GM21390 (cell line): ENCODE measurements at regions not wholly inside any gene's neighbourhood (a gene's known extent, or its start where the extent isn't known, plus 50 kb on each side); places are given as distances from the start of the nearest gene placed in this dataset.

Experiments used
- ATAC-seq: cut with Tn5 transposase; IDR thresholded peaks from one replicate; pipeline ENCODE4 v1.9.1; 2021; ENCODE audit not compliant: unreplicated experiment

- ATAC-seq = no peak
Measured at GRCh38 chr2:67462738-67463496, 65.8 kb downstream of the ETAA1 start.

- no peak for ATAC-seq
Measured at GRCh38 chr2:67463810-67464209, 66.7 kb downstream of the ETAA1 start.

- ATAC-seq = no peak
Measured at GRCh38 chr2:67465623-67466022, 68.5 kb downstream of the ETAA1 start.

- no peak for ATAC-seq
Measured at GRCh38 chr2:67466734-67467133, 69.6 kb downstream of the ETAA1 start.

GRCh38 chr2:67471681-67472080 lies 74.5 kb downstream of the ETAA1 start:
- no peak for ATAC-seq

- no peak for ATAC-seq
Measured at GRCh38 chr2:67476809-67477790, 80.0 kb downstream of the ETAA1 start.

GRCh38 chr2:67479261-67479660 lies 82.1 kb downstream of the ETAA1 start:
- ATAC-seq = no peak

GRCh38 chr2:67485431-67485830 lies 88.3 kb downstream of the ETAA1 start:
- no peak for ATAC-seq

- ATAC-seq = no peak
Measured at GRCh38 chr2:67486041-67486796, 89.1 kb downstream of the ETAA1 start.

- ATAC-seq = no peak
Measured at GRCh38 chr2:67487993-67488392, 90.9 kb downstream of the ETAA1 start.

GRCh38 chr2:67489396-67489795 lies 92.3 kb downstream of the ETAA1 start:
- ATAC-seq = no peak

GRCh38 chr2:67498931-67499330 lies 101.8 kb downstream of the ETAA1 start:
- ATAC-seq = no peak

- no peak for ATAC-seq
Measured at GRCh38 chr2:67499989-67500388, 102.9 kb downstream of the ETAA1 start.

GRCh38 chr2:67500541-67500940 lies 103.4 kb downstream of the ETAA1 start:
- ATAC-seq = no peak

GRCh38 chr2:67502346-67503065 lies 105.4 kb downstream of the ETAA1 start:
- no peak for ATAC-seq

GRCh38 chr2:67503066-67503795 lies 106.1 kb downstream of the ETAA1 start:
- no peak for ATAC-seq

- ATAC-seq = no peak
Measured at GRCh38 chr2:67510745-67511144, 113.6 kb downstream of the ETAA1 start.

- ATAC-seq = no peak
Measured at GRCh38 chr2:67514515-67514914, 117.4 kb downstream of the ETAA1 start.

- no peak for ATAC-seq
Measured at GRCh38 chr2:67515056-67515455, 117.9 kb downstream of the ETAA1 start.

GRCh38 chr2:67515538-67515937 lies 118.4 kb downstream of the ETAA1 start:
- no peak for ATAC-seq
